Mesenchymal stem cell (in vitro differentiated cells and primary cell): ENCODE measurements at regions not wholly inside any gene's neighbourhood (a gene's known extent, or its start where the extent isn't known, plus 50 kb on each side); places are given as distances from the start of the nearest gene placed in this dataset.
"Not testable (repeated sequence)": the region's sequence is repeated elsewhere in the genome, so short reads cannot be mapped to it uniquely, and the experiment has no call there.

ENCODE experiments used
- DNase-seq: peaks from one replicate; pipeline ENCODE4 v3.0.0-alpha.2; 2013
- H2AFZ ChIP-seq: one replicate; pipeline ENCODE4 v1.6.1; 2013; ENCODE audit warnings: low read depth, mild to moderate bottlenecking, control low read depth, inconsistent platforms, low read length, moderate library complexity
- H2AK5ac ChIP-seq: 2 replicates; pipeline ENCODE4 v1.6.1; 2013; ENCODE audit warnings: low read length, moderate library complexity, mild to moderate bottlenecking, inconsistent platforms; ENCODE audit not compliant: severe bottlenecking
- H2BK120ac ChIP-seq: one replicate; pipeline ENCODE4 v1.6.1; 2013; ENCODE audit warnings: low read depth, mild to moderate bottlenecking, inconsistent platforms, low read length, moderate library complexity
- H2BK12ac ChIP-seq, 2 experiments: one replicate each; pipeline ENCODE4 v1.6.1; 2013; ENCODE audit warnings: inconsistent platforms in 2 of 2, low read length in 2 of 2, mild to moderate bottlenecking in 2 of 2, moderate library complexity in 2 of 2, control low read depth in 1 of 2
- H2BK15ac ChIP-seq: one replicate; pipeline ENCODE4 v1.6.1; 2013; ENCODE audit warnings: mild to moderate bottlenecking, low read depth, inconsistent platforms; ENCODE audit not compliant: poor library complexity, severe bottlenecking
- H2BK5ac ChIP-seq: 2 replicates; pipeline ENCODE4 v1.6.1; 2013; ENCODE audit warnings: low read depth, mild to moderate bottlenecking, low read length, control low read depth, inconsistent platforms; ENCODE audit not compliant: poor library complexity, severe bottlenecking
- H3K14ac ChIP-seq, 2 experiments: one replicate each; pipeline ENCODE4 v1.6.1; 2013; ENCODE audit warnings: inconsistent platforms in 2 of 2, low read length in 2 of 2, control low read depth in 1 of 2, mild to moderate bottlenecking in 1 of 2, moderate library complexity in 1 of 2
- H3K18ac ChIP-seq, 2 experiments: one replicate each; pipeline ENCODE4 v1.6.1; 2013; ENCODE audit warnings: inconsistent platforms in 2 of 2, low read length in 2 of 2, control low read depth in 1 of 2, low read depth in 1 of 2, mild to moderate bottlenecking in 1 of 2
- H3K23ac ChIP-seq, 2 experiments: one replicate each; pipeline ENCODE4 v1.6.1; 2013; ENCODE audit warnings: inconsistent platforms in 2 of 2, low read length in 2 of 2, mild to moderate bottlenecking in 2 of 2, moderate library complexity in 2 of 2, control low read depth in 1 of 2
- H3K27ac ChIP-seq: 2 replicates; pipeline ENCODE4 v1.5.1; 2013; ENCODE audit warnings: mild to moderate bottlenecking, moderate library complexity, low read length, control low read depth, inconsistent platforms; ENCODE audit not compliant: poor library complexity, severe bottlenecking
- H3K27me3 ChIP-seq, 2 experiments: 2 replicates each; pipeline versions ENCODE4 v1.6.1 to v1.7.0; 2013; ENCODE audit warnings: low read length in 2 of 2, mild to moderate bottlenecking in 2 of 2, moderate library complexity in 2 of 2, control low read depth in 1 of 2, inconsistent platforms in 1 of 2; ENCODE audit not compliant: control insufficient read depth in 1 of 2, insufficient read depth in 1 of 2
- H3K36me3 ChIP-seq, 2 experiments: 2 replicates each; pipeline versions ENCODE4 v1.6.1 to v1.7.0; 2013; ENCODE audit warnings: low read length in 2 of 2, control low read depth in 1 of 2, inconsistent platforms in 1 of 2, low read depth in 1 of 2, mild to moderate bottlenecking in 1 of 2; ENCODE audit not compliant: insufficient read depth in 2 of 2, control insufficient read depth in 1 of 2
- H3K4ac ChIP-seq, 2 experiments: one replicate each; pipeline ENCODE4 v1.6.1; 2013; ENCODE audit warnings: inconsistent platforms in 2 of 2, low read length in 2 of 2, mild to moderate bottlenecking in 2 of 2, moderate library complexity in 2 of 2, control low read depth in 1 of 2, low read depth in 1 of 2
- H3K4me1 ChIP-seq: 2 replicates; pipeline ENCODE4 v1.6.1; 2013; ENCODE audit warnings: low read depth, low read length, control low read depth; ENCODE audit not compliant: control insufficient read depth, insufficient read depth
- H3K4me2 ChIP-seq: 2 replicates; pipeline ENCODE4 v1.6.1; 2013; ENCODE audit warnings: low read length, mild to moderate bottlenecking, inconsistent platforms; ENCODE audit not compliant: poor library complexity, severe bottlenecking
- H3K4me3 ChIP-seq, 2 experiments: 2 replicates each; pipeline versions ENCODE4 v1.5.1 to v1.7.0; 2013; ENCODE audit warnings: low read length in 2 of 2, mild to moderate bottlenecking in 2 of 2, control low read depth in 1 of 2, low read depth in 1 of 2; ENCODE audit not compliant: insufficient read depth in 1 of 2
- H3K79me1 ChIP-seq: replicated peaks from 2 replicates; pipeline ENCODE4 v1.6.1; 2013; ENCODE audit warnings: mild to moderate bottlenecking, control low read depth, low read length, inconsistent platforms; ENCODE audit not compliant: poor library complexity, severe bottlenecking
- H3K9ac ChIP-seq: 2 replicates; pipeline ENCODE4 v1.7.0; 2013; ENCODE audit warnings: mild to moderate bottlenecking, low read length, moderate library complexity
- H3K9me3 ChIP-seq: 2 replicates; pipeline ENCODE4 v1.7.0; 2013; ENCODE audit warnings: mild to moderate bottlenecking, low read length; ENCODE audit not compliant: control insufficient read depth
- H4K8ac ChIP-seq: one replicate; pipeline ENCODE4 v1.6.1; 2013; ENCODE audit warnings: inconsistent platforms, mild to moderate bottlenecking, low read length, moderate library complexity
- H4K91ac ChIP-seq: one replicate; pipeline ENCODE4 v1.6.1; 2013; ENCODE audit warnings: mild to moderate bottlenecking, low read length, inconsistent platforms
- WGBS: methylation state at CpG from one replicate; pipeline ENCODE4 v1.1.7; 2013; ENCODE audit warnings: mixed read lengths; 5-methylcytosine and 5-hydroxymethylcytosine counted together

DNA sequence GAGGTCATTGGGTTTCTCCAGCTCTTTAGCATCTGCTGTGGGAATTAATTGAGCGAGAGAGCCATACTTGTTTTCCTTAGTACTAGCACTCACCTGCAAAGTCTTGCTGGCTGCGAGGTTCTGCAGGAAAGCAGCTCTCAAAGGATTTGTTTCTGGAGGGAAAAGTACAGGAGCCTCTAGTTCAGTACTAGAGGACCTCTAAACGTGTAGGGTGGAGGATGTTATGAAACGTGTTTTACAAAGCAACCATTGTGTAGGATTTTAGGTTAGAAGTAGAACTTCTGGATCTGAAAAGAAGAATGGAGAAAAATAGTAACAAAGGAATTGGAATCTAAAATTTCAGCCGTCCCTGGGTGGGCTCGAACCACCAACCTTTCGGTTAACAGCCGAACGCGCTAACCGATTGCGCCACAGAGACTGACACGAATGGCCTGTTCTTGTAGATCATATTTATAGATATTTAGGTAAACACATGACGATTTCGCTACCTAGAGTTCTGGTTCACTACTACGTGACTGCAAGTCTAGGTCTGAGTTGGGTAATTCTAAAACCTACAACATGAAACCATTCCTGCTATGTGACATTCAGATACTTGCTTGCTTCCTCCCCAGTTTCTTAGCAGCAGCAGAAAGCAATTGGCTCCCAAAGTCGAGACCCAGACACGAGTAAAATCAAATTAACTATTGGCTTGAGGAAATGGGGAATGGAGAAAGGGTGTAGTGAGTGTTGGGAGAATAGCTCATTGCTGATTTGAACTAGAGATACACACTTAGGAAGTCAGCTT is 60.2 kb upstream of the CFAP126 start:
- Histone ChIP-seq H2BK120ac (no peak overlapping the region), H3K4ac (no peak overlapping the region), H2AFZ (no peak overlapping the region), H3K14ac (no peak overlapping the region), H3K4me1 (no peaks in the 10 kb centered on the region), H3K4me3 (peak overlapping the region in 1 of 2 experiments; percentile 28), H3K9me3 (no peaks in the 10 kb centered on the region), H4K91ac (no peak overlapping the region), H3K27ac (no peak overlapping the region), H2BK12ac (no peak overlapping the region), H3K9ac (no peak overlapping the region), H3K4me2 (peak overlapping the region; percentile 58), H3K23ac (no peak overlapping the region), H3K36me3 (no peaks in the 10 kb centered on the region), H4K8ac (no peak overlapping the region), H2AK5ac (no peak overlapping the region), H3K27me3 (peaks cover 20 to 29% of the 10 kb centered on the region in 2 experiments), H2BK5ac (no peak overlapping the region), H3K79me1 (no peaks in the 10 kb centered on the region), H2BK15ac (no peak overlapping the region), H3K18ac (no peak overlapping the region)
- DNase-seq: peak; percentile 60
- WGBS: 6% methylated on average over 8 of the region's 18 CpGs

DNA sequence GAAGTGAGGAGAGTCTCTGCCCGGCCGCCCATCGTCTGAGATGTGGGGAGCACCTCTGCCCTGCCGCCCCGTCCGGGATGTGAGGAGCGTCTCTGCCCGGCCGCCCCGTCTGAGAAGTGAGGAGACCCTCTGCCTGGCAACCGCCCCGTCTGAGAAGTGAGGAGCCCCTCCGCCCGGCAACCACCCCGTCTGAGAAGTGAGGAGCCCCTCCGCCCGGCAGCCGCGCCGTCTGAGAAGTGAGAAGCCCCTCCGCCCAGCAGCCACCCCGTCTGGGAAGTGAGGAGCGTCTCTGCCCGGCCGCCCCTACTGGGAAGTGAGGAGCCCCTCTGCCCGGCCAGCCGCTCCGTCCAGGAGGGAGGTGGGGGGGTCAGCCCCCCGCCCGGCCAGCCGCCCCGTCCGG is 55.2 kb upstream of the CFAP126 start:
- not testable (repeated sequence) for H2AK5ac ChIP-seq, H3K18ac ChIP-seq, H4K8ac ChIP-seq, H4K91ac ChIP-seq, H3K4ac ChIP-seq, H2BK5ac ChIP-seq, H2BK12ac ChIP-seq, H3K79me1 ChIP-seq, H3K36me3 ChIP-seq, H3K14ac ChIP-seq, H3K4me2 ChIP-seq, H3K9ac ChIP-seq, H3K23ac ChIP-seq, H3K27me3 ChIP-seq, H2AFZ ChIP-seq, H2BK120ac ChIP-seq, H3K27ac ChIP-seq, DNase-seq, H3K9me3 ChIP-seq, H3K4me1 ChIP-seq, H3K4me3 ChIP-seq, H2BK15ac ChIP-seq
- 95% methylated on average over 4 of the region's 33 CpGs for WGBS

DNA sequence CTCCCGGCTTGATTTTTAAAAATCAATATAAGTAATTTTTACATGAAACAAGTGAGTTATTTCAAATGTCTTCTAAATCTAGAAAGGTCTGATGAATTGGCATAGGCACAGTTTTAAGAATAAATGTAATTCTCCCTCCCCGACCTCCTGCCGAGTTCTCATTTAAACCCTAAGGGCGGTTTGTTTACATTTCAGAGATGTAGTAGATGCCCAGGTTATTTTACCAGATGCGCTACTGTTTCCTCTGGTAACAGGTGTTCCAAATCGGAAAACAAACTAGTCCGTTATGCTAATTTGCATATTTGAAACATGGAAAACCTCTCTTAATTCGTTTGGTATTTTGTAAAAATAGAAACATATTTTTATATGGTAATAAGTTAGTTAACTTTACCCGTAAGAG is 53.8 kb upstream of the CFAP126 start:
- H3K9me3 ChIP-seq: no peaks in the 10 kb centered on the region
- H3K4me2 ChIP-seq: peak overlapping the region; percentile 71
- H2AK5ac ChIP-seq: no peak overlapping the region
- peaks cover 0 to 5% of the 10 kb centered on the region in 2 experiments for H3K27me3 ChIP-seq
- no peak overlapping the region for H3K4ac ChIP-seq
- H4K8ac ChIP-seq: no peak overlapping the region
- H3K27ac ChIP-seq: no peak overlapping the region
- H3K23ac ChIP-seq: no peak overlapping the region
- no peak overlapping the region for H2BK5ac ChIP-seq
- H2BK12ac ChIP-seq: no peak overlapping the region
- WGBS: 23% methylated on average over 5 of the region's 9 CpGs
- H2AFZ ChIP-seq: no peak overlapping the region
- H3K14ac ChIP-seq: no peak overlapping the region
- H2BK15ac ChIP-seq: no peak overlapping the region
- no peaks in the 10 kb centered on the region for H3K36me3 ChIP-seq
- no peak for DNase-seq
- H3K79me1 ChIP-seq: no peaks in the 10 kb centered on the region
- H3K9ac ChIP-seq: no peak overlapping the region
- H4K91ac ChIP-seq: no peak overlapping the region
- no peak overlapping the region for H2BK120ac ChIP-seq
- H3K4me3 ChIP-seq: peak overlapping the region in 1 of 2 experiments; percentile 69
- no peak overlapping the region for H3K18ac ChIP-seq
- H3K4me1 ChIP-seq: peaks cover 6% of the 10 kb centered on the region

DNA sequence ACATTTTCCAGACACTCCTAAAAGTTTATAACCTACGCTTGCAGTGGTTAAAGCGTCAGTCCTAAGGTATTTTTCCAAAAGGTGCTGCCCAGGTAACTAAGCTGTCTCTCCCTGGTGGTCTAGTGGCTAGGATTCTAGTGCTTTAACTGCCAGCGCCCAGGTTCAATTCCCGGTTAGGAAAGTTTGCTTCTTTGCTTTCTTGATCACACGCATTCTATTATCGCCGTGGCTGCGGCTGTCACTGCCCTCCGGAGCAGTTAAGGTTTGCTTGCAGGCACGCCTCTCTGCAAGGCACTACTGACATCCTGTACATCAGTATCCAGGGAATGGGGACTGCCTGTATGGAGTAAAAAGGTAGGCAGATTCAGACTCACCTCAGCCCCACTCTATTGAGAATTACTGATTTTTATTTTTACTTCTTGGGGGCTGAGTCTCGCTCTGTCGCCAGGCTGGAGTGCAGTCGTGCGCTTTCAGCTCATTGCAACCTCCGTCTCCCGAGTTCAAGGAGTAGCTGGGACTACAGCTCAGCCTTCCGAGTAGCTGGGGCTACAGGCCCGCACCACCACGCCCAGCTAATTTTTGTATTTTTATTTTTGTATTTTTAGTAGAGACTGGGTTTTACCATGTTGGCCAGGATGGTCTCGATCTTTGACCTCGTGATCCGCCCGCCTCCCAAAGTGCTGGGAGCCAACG is 53.2 kb upstream of the CFAP126 start:
- H2AFZ ChIP-seq: no peak overlapping the region
- H3K23ac ChIP-seq: no peak overlapping the region
- no peaks in the 10 kb centered on the region for H3K9me3 ChIP-seq
- H4K8ac ChIP-seq: no peak overlapping the region
- H2BK12ac ChIP-seq: no peak overlapping the region
- peak; percentile 27 for DNase-seq
- H3K27me3 ChIP-seq: peaks cover 0 to 5% of the 10 kb centered on the region in 2 experiments
- WGBS: 13% methylated on average over 19 of the region's 24 CpGs
- no peak overlapping the region for H2BK5ac ChIP-seq
- no peaks in the 10 kb centered on the region for H3K79me1 ChIP-seq
- no peak overlapping the region for H2AK5ac ChIP-seq
- H3K36me3 ChIP-seq: no peaks in the 10 kb centered on the region
- peak overlapping the region; percentile 71 for H3K4me2 ChIP-seq
- peak overlapping the region in 1 of 2 experiments; percentile 32 for H3K14ac ChIP-seq
- H2BK120ac ChIP-seq: no peak overlapping the region
- no peak overlapping the region for H2BK15ac ChIP-seq
- no peak overlapping the region for H3K27ac ChIP-seq
- peaks cover 6% of the 10 kb centered on the region for H3K4me1 ChIP-seq
- no peak overlapping the region for H3K4ac ChIP-seq
- H3K18ac ChIP-seq: no peak overlapping the region
- no peak overlapping the region for H3K4me3 ChIP-seq
- H4K91ac ChIP-seq: no peak overlapping the region
- H3K9ac ChIP-seq: no peak overlapping the region
